B cell (primary cell): ENCODE measurements at regions not wholly inside any gene's neighbourhood (a gene's known extent, or its start where the extent isn't known, plus 50 kb on each side); places are given as distances from the start of the nearest gene placed in this dataset.

Experiments used
- EZH2 ChIP-seq: IDR thresholded peaks from 2 replicates; pipeline ENCODE4 v1.6.1; 2012; ENCODE audit warnings: borderline replicate concordance, low read depth, mild to moderate bottlenecking, moderate library complexity, low read length; ENCODE audit not compliant: insufficient read depth, poor library complexity, severe bottlenecking
- TF ChIP-seq, protein P1 (sequence below): fragments of 200-600 bp; IDR thresholded peaks from one replicate; pipeline ENCODE4 v1.8.0; 2022; ENCODE audit warnings: antibody characterized with exemption, mild to moderate bottlenecking

GRCh38 chr1:102074874-102075273 is 78.1 kb upstream of the OLFM3 start:
- TF ChIP-seq, protein P1, sequence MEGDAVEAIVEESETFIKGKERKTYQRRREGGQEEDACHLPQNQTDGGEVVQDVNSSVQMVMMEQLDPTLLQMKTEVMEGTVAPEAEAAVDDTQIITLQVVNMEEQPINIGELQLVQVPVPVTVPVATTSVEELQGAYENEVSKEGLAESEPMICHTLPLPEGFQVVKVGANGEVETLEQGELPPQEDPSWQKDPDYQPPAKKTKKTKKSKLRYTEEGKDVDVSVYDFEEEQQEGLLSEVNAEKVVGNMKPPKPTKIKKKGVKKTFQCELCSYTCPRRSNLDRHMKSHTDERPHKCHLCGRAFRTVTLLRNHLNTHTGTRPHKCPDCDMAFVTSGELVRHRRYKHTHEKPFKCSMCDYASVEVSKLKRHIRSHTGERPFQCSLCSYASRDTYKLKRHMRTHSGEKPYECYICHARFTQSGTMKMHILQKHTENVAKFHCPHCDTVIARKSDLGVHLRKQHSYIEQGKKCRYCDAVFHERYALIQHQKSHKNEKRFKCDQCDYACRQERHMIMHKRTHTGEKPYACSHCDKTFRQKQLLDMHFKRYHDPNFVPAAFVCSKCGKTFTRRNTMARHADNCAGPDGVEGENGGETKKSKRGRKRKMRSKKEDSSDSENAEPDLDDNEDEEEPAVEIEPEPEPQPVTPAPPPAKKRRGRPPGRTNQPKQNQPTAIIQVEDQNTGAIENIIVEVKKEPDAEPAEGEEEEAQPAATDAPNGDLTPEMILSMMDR: no peak
- no peak for TF ChIP-seq EZH2
